Sigmoid colon (tissue), 4 donors: ENCODE measurements at regions not wholly inside any gene's neighbourhood (a gene's known extent, or its start where the extent isn't known, plus 50 kb on each side); places are given as distances from the start of the nearest gene placed in this dataset.

ENCODE experiments used
- CTCF ChIP-seq, 4 experiments: fragments of 450-650 bp in 3 of 4; fragments of 200-600 bp in 1 of 4; IDR thresholded peaks; one replicate each; pipeline ENCODE4 v1.5.1; 2016 to 2019; ENCODE audit warnings: antibody characterized with exemption in 4 of 4, mild to moderate bottlenecking in 3 of 4, moderate library complexity in 2 of 4
- EP300 ChIP-seq, 4 donors: sonication (generic); formaldehyde crosslinking; IDR thresholded peaks; one replicate each; pipeline ENCODE4 v1.6.1; 2017; ENCODE audit warnings: antibody characterized with exemption in 4 of 4
- POLR2AphosphoS5 ChIP-seq, 4 donors: sonication (generic); formaldehyde crosslinking; IDR thresholded peaks; one replicate each; pipeline ENCODE4 v1.6.1; 2017; ENCODE audit warnings: antibody characterized with exemption in 4 of 4

GRCh38 chr1:201696217-201696761 lies 132.7 kb upstream of the IPO9 start:
- no peak for TF ChIP-seq CTCF (IDR thresholded peaks at IDR 0.05)
- peak; percentile 38 to 65 (median 52) for TF ChIP-seq POLR2AphosphoS5 (IDR thresholded peaks at IDR 0.05)
- TF ChIP-seq EP300 (IDR thresholded peaks at IDR 0.05): no peak
